GM12864 (cell line): ENCODE measurements at regions not wholly inside any gene's neighbourhood (a gene's known extent, or its start where the extent isn't known, plus 50 kb on each side); places are given as distances from the start of the nearest gene placed in this dataset.

ENCODE experiments used
- DNase-seq: peaks from one replicate; pipeline ENCODE4 v3.0.0-alpha.2; 2011; ENCODE audit warnings: low read depth
- H3K4me3 ChIP-seq: 2 replicates; pipeline ENCODE4 v1.5.1; 2011; ENCODE audit warnings: mild to moderate bottlenecking, low read depth, low read length, control low read depth
- TF ChIP-seq, protein P1 (sequence below): IDR thresholded peaks from 2 replicates; pipeline ENCODE4 v1.5.1; 2011; ENCODE audit warnings: low read depth, mild to moderate bottlenecking, moderate library complexity, low read length, control low read depth, inconsistent platforms; ENCODE audit errors: missing control alignments

DNA sequence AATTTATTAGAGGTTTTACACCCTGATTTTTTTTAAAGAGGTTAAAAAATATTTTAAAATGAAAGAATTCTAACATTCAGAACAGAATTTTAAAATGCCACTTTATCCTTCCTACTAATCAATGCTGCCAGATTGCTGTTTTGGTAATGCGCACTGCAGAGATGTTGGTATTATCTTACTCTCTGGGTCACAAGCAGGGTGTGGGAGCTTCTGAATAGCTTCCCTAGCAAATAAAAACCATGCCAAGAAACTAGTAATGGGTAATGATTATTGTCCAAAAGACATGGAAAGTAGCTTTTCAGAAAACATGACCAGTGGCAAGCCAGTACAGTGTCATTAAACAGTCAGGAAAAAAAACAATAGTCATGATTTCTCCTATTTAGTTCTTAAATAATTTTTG lies 205.4 kb downstream of the TPBG start:
- no peak for DNase-seq
- H3K4me3 ChIP-seq: no peak overlapping the region
- TF ChIP-seq, protein P1, sequence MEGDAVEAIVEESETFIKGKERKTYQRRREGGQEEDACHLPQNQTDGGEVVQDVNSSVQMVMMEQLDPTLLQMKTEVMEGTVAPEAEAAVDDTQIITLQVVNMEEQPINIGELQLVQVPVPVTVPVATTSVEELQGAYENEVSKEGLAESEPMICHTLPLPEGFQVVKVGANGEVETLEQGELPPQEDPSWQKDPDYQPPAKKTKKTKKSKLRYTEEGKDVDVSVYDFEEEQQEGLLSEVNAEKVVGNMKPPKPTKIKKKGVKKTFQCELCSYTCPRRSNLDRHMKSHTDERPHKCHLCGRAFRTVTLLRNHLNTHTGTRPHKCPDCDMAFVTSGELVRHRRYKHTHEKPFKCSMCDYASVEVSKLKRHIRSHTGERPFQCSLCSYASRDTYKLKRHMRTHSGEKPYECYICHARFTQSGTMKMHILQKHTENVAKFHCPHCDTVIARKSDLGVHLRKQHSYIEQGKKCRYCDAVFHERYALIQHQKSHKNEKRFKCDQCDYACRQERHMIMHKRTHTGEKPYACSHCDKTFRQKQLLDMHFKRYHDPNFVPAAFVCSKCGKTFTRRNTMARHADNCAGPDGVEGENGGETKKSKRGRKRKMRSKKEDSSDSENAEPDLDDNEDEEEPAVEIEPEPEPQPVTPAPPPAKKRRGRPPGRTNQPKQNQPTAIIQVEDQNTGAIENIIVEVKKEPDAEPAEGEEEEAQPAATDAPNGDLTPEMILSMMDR: no peak

DNA sequence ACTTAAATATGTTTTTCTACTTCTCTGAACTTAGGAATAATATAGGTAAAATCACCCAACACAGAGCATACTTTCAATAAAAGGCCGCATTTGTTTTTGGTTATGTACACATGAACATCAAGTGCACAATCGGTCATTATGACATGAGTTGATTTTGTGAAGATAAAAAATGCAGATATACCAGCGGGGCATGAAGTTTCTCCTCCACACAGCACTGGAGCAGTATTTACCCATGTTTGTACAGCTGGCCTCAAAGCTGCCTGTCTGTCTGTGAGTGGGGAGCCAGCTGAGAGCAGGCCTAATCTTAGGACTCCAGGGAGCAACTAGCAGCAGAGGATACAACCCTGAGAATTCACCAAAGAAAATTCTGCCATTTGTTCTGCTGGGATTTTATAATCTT lies 206.5 kb downstream of the TPBG start:
- no peak overlapping the region for H3K4me3 ChIP-seq
- DNase-seq: no peak
- TF ChIP-seq, protein P1: no peak

DNA sequence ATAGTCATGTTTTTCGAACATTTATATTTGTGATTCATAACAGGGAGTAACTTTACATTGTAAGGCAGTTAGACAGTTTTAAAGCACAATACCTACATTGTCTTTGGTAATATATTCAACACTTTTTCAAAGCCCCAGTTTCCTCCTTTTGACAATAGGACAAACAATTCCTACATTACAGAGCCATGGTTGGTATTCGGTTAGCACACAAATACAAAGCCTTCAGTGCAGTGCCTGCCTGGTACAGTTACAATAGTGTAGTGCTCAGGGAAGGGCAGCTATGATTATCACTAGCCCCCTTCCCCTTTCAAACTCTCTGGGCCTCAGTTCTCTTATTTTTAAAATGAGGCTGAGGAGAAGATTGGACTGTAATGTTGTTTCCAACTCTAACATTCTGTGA lies 207.8 kb downstream of the TPBG start:
- TF ChIP-seq, protein P1: no peak
- DNase-seq: no peak
- no peak overlapping the region for H3K4me3 ChIP-seq

DNA sequence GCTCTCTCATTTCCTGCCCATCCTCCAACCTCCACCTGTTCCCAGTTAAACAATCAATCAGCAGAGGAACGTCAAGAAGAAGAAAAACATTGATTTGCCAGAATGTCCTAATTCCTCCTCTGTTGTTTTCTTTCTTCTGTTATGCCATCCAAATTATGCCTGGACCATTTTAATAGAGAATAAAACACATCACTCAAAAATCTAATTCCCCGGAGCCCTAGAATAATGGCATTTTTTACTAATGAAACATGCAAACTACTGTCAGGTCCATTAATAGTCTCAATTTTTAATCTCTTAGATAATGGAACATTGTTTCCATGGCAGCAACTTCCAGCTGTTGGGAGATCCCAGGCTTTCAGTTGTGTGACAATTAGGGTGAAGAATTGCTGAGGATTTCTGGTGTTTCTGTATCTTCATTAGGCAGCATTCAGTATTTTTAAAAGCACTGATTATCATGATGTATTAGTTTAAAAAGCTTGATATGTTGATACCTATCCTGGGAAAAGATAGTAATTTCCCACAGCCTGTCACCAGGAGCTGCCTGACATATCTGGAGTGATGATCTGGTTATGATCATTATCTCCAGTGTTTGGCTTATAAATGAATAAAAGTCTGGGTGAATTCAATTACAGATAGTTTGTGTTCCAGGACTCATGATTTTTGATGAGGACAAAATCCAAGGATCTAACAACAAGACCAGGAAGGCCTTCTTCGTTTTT lies 209.8 kb downstream of the TPBG start:
- no peak for DNase-seq
- TF ChIP-seq, protein P1: no peak
- H3K4me3 ChIP-seq: no peak overlapping the region

DNA sequence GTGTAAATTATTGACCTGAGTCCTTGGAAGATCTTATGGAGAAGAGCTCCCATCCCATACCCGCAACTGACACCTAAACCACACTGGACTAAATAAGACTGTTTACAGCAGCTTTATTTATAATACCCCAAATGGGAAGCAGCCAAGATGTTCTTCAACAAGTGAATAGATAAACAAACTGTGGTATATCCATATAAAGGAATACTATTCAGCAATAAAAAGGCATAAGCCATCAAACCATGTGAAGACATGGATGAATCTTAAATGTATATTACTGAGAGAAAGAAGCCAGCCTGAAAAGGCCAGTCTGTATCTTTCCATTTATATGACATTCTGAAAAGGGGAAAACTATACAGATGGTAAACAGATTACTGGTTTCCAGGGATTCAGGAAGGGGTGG lies 212.7 kb downstream of the TPBG start:
- no peak for DNase-seq
- TF ChIP-seq, protein P1: no peak
- H3K4me3 ChIP-seq: no peak overlapping the region

DNA sequence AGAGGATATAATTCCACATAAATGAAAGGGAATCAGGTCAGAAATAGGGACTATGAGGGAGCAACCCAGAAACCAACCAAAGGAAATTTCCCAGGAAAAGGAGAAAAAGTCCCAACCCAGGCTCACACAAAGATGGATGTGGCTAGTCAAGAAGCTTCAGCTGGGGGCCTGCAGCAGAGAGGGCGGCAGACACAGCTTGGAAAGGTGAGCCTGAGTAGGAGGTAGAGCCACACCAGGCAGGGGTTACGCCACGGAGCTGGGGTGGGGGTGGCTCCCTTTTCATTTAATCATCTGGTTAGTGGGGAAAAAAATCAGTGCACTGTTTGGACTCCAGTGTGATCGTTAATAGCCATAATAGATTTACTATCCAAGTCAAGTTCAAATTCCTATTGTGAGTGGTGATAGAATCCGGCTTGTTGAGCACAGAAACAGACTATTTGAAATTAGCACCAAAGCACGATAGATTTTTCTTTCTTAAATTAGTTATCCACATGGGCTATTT lies 220.6 kb downstream of the TPBG start:
- TF ChIP-seq, protein P1: no peak
- no peak for DNase-seq
- H3K4me3 ChIP-seq: no peak overlapping the region

DNA sequence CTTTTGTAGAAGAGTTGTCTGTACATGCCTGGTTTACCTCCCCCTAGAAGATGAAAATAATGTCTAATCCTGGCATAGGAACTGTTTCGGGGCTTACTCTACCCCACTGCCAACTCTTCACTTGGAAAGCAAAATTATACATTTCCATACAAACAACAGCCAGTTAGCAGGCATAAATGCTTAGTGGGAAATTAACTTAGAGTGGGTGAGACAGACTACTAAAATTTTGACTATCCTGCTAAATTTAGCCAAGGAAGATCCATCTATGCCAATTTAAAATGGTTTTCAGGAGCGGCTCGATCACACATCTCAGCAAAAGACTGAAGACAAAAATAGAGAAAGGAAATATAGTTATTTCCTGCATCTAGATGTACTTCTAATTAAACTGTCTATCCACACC lies 221.2 kb downstream of the TPBG start:
- DNase-seq: no peak
- H3K4me3 ChIP-seq: no peak overlapping the region
- TF ChIP-seq, protein P1: no peak
